Mucosa of descending colon (tissue), 3 donors: ENCODE measurements at regions not wholly inside any gene's neighbourhood (a gene's known extent, or its start where the extent isn't known, plus 50 kb on each side); places are given as distances from the start of the nearest gene placed in this dataset.

Experiments used
- ATAC-seq: fragments of 200-7000 bp; cut with Tn5 transposase; one replicate; pipeline ENCODE4 v1.9.1; 2020; ENCODE audit warnings: mild to moderate bottlenecking, moderate library complexity
- DNase-seq, 3 donors: peaks; one replicate each; pipeline ENCODE4 v3.0.0-alpha.2; 2020
- H3K36me3 ChIP-seq: fragments of 200-600 bp; one replicate; pipeline ENCODE4 v1.8.0; 2021; ENCODE audit warnings: low read depth, mild to moderate bottlenecking
- H3K4me1 ChIP-seq: fragments of 200-600 bp; one replicate; pipeline ENCODE4 v1.8.0; 2021; ENCODE audit warnings: low read depth, mild to moderate bottlenecking
- H3K4me3 ChIP-seq: fragments of 200-600 bp; one replicate; pipeline ENCODE4 v1.8.0; 2021; ENCODE audit warnings: mild to moderate bottlenecking
- H3K9me3 ChIP-seq: fragments of 200-600 bp; one replicate; pipeline ENCODE4 v1.8.0; 2021; ENCODE audit warnings: mild to moderate bottlenecking
- intact Hi-C, 2 donors: fragments of 100-400 bp; cut with DNase I in 1 of 2; cut with micrococcal nuclease in 1 of 2; formaldehyde crosslinking; loops; one replicate each; pipeline versions ENCODE4 v1.11.0 to v1.11.1; 2022; cut with DNase I, micrococcal nuclease
- TF ChIP-seq, protein P1 (sequence below): fragments of 200-600 bp; IDR thresholded peaks from one replicate; pipeline ENCODE4 v1.8.0; 2022; ENCODE audit warnings: antibody characterized with exemption, mild to moderate bottlenecking
- donor health status: DM: no; HTN: no; CAD: no; lungs with moderate emphysema.
- donor health status: DM: no; HTN: no; CAD: no.
- donor health status: DM: no; HTN: yes; CAD: no.

DNA sequence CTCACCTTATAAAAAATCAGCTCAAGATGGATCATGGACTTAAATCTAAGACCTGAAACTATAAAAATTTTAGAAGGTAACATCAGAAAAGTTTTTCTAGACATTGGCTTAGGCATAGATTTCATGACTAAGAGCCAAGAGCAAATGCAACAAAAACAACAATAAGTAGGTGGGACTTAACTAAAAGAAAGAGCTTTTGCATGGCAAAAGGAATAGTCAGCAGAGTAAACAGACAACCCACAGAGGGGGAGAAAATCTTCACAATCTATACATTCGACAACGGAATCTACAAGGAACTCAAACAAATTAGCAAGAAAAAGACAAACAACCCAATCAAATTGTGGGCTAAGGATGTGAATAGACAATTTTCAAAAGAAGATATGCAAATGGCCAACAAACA is 368.4 kb upstream of the KIF2B start:
- H3K9me3 ChIP-seq, result peaks cover 4% of the 10 kb centered on the region
- intact Hi-C loops, result no loop called here
- TF ChIP-seq, protein P1, sequence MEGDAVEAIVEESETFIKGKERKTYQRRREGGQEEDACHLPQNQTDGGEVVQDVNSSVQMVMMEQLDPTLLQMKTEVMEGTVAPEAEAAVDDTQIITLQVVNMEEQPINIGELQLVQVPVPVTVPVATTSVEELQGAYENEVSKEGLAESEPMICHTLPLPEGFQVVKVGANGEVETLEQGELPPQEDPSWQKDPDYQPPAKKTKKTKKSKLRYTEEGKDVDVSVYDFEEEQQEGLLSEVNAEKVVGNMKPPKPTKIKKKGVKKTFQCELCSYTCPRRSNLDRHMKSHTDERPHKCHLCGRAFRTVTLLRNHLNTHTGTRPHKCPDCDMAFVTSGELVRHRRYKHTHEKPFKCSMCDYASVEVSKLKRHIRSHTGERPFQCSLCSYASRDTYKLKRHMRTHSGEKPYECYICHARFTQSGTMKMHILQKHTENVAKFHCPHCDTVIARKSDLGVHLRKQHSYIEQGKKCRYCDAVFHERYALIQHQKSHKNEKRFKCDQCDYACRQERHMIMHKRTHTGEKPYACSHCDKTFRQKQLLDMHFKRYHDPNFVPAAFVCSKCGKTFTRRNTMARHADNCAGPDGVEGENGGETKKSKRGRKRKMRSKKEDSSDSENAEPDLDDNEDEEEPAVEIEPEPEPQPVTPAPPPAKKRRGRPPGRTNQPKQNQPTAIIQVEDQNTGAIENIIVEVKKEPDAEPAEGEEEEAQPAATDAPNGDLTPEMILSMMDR, result no peak
- H3K4me3 ChIP-seq, result no peak overlapping the region
- no peaks in the 10 kb centered on the region for H3K36me3 ChIP-seq
- no peak for DNase-seq
- no peaks in the 10 kb centered on the region for H3K4me1 ChIP-seq
- no peak for ATAC-seq

DNA sequence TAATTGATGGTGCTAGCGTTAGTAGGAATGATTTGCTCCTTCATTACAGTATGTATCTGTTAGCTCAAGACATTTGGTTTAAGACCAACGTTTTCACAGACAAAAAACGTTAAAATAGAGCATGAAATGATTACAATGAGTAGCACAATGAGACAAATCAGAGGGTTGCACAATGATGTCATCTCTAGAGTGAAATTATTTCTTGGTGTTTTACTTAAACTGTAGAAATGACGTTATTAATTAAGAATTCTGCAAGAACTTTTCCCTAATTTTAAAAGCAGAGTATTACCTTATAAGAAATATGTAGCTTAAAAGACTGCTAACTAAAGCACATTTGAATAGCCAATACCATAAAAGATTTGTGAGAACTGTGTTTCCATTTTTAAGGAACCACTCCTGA is 373.4 kb upstream of the KIF2B start:
- Histone ChIP-seq H3K36me3 (no peaks in the 10 kb centered on the region), H3K4me1 (no peaks in the 10 kb centered on the region), H3K9me3 (no peaks in the 10 kb centered on the region), H3K4me3 (no peak overlapping the region)
- TF ChIP-seq, protein P1, result no peak
- intact Hi-C loops, result no loop called here
- no peak for DNase-seq
- ATAC-seq, result no peak

DNA sequence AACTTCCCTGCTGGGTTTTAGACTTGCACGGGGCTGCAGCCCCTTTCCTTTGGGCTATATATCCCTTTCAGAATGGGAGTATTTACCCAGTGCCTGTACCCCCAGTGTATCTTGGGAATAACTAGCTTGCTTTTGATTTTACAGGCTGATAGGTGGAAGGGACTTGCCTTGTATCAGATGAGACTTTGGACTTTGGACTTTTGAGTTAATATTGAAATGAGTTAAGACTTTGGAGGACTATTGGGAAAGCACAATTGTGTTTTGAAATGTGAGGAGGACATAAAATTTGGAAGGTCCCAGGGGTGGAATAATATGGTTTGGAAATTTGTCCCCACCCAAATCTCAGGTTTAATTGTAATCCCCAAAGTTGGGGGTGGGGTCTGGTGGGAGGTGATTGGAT is 393.8 kb upstream of the KIF2B start:
- intact Hi-C loops, result no loop called here
- DNase-seq, result no peak
- H3K9me3 ChIP-seq, result no peaks in the 10 kb centered on the region
- TF ChIP-seq, protein P1, result no peak
- no peak overlapping the region for H3K4me3 ChIP-seq
- ATAC-seq, result no peak
- H3K36me3 ChIP-seq, result no peaks in the 10 kb centered on the region
- no peaks in the 10 kb centered on the region for H3K4me1 ChIP-seq

DNA sequence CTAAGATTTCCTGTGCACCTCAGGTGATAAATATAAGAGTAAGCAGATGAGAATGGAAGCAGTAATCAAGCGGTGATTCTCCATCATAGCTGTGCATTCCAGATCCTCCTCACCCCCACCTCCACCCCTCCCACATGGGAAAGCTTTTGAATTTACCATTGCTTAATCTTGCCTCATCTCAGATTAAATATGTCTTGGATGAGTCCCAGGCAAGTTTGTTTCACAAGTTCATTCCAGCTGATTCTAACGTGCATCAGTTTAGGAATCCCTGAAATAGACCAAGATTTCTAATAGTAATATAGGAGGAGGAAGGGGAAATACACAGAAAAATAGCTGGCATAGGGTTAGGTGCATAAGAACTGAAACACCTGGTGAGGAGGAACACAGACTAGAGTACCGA is 396.2 kb upstream of the KIF2B start:
- Histone ChIP-seq H3K36me3 (no peaks in the 10 kb centered on the region), H3K4me1 (no peaks in the 10 kb centered on the region), H3K9me3 (no peaks in the 10 kb centered on the region), H3K4me3 (no peak overlapping the region)
- TF ChIP-seq, protein P1, result no peak
- no peak for ATAC-seq
- intact Hi-C loops, result no loop called here
- DNase-seq, result no peak

DNA sequence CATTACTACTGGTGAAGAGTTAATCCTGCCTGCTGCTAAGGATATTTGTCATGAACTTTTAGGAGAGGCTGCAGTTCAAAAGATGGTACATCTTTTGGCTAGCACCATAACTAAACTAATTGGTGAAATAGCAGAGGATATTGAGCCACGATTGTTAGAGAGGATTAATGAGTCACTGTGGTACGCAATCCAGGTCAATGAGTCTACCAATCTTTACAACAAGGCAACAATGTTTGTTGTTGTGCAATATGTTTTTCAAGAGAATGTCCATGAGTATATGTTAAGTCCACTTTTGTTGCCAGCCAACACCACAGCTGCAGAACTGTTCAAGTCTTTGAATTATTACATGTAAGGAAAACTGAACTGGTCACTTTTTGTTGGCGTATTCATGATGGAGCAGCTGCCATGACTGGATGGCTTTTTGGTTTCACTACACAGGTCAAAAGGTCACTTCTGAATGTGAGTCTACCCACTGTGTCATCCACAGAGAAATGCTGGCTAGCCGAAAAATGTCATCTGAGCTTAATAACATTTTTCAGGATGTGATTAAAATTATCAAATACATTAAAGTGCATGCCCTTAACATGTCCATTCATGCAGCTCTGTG is 402.6 kb upstream of the KIF2B start:
- DNase-seq (no peak), ATAC-seq (no peak)
- Histone ChIP-seq H3K4me3 (no peak overlapping the region), H3K4me1 (no peaks in the 10 kb centered on the region), H3K9me3 (peaks cover 13% of the 10 kb centered on the region), H3K36me3 (no peaks in the 10 kb centered on the region)
- intact Hi-C loops, result no loop called here
- TF ChIP-seq, protein P1, result no peak

DNA sequence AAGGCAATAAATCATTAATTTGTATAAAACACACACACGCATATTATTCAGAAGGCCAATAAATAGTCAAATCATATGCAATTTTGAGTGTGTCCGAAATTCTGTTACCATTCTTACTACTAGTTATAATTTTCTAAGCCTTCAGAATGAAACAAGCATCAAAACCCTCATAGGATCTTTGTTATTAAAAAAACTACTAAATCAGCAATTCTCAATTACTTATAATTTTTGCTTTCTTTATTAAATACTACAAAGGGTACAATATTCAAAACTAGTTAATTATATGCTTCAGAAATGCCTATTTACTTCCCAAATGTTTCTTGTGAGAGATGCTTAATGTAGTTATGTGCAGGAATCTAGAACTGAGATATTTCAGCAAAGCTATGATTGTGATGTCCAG is 413.1 kb upstream of the KIF2B start:
- ATAC-seq (no peak), DNase-seq (no peak)
- H3K36me3 ChIP-seq, result no peaks in the 10 kb centered on the region
- TF ChIP-seq, protein P1, result no peak
- H3K9me3 ChIP-seq, result peaks cover 7% of the 10 kb centered on the region
- intact Hi-C loops, result no loop called here
- no peaks in the 10 kb centered on the region for H3K4me1 ChIP-seq
- H3K4me3 ChIP-seq, result no peak overlapping the region
